ENCODE measurements at regions not wholly inside any gene's neighbourhood (a gene's known extent, or its start where the extent isn't known, plus 50 kb on each side); places are given as distances from the start of the nearest gene placed in this dataset.

- TF ChIP-seq CTCF (IDR thresholded peaks at IDR 0.05) (no peak), POLR2A (IDR thresholded peaks at IDR 0.05) (no peak)
These were observed 458.4 kb downstream of the HINT1 start for GRCh38 chr5:130706696-130707095.
